PFSK-1 (cell line): ENCODE measurements at regions not wholly inside any gene's neighbourhood (a gene's known extent, or its start where the extent isn't known, plus 50 kb on each side); places are given as distances from the start of the nearest gene placed in this dataset.

ENCODE experiments used
- POLR2AphosphoS5 ChIP-seq: IDR thresholded peaks from 2 replicates; pipeline ENCODE4 v1.6.1; 2012; ENCODE audit warnings: low read depth, mild to moderate bottlenecking, control low read depth, low read length, moderate library complexity
- SIN3A ChIP-seq: IDR thresholded peaks from 2 replicates; pipeline ENCODE4 v1.6.1; 2012; ENCODE audit warnings: mild to moderate bottlenecking, low read length, moderate library complexity, borderline replicate concordance; ENCODE audit not compliant: insufficient read depth
- TF ChIP-seq, protein P1 (sequence below), 2 experiments: IDR thresholded peaks; 2 replicates each; pipeline versions ENCODE4 v1.6.1 to v1.8.0; 2011 to 2012; ENCODE audit warnings: low read depth in 2 of 2, low read length in 2 of 2, control low read depth in 1 of 2, inconsistent platforms in 1 of 2, mild to moderate bottlenecking in 1 of 2, moderate library complexity in 1 of 2; ENCODE audit not compliant: insufficient read depth in 1 of 2

DNA sequence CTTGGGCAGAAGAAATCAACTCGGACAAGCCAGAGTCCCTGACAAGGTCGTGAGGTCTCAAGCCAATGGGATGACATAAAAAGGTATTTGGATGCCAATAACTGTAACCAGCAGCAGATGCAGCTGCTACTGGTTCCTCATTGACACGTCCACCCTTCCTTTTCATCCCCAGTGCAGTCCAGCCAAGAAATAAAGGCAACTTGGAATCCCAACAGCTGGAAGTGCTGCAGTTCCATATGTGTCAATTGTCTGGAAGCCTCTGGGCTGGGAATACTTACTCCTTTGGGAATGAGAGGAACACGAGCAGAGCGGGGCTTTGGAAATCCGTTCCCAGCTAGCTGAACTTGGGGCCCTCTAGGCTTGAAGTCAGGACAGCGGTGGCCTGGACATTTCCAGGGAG, 360.4 kb upstream of the ZFHX3 start:
- TF ChIP-seq, protein P1, sequence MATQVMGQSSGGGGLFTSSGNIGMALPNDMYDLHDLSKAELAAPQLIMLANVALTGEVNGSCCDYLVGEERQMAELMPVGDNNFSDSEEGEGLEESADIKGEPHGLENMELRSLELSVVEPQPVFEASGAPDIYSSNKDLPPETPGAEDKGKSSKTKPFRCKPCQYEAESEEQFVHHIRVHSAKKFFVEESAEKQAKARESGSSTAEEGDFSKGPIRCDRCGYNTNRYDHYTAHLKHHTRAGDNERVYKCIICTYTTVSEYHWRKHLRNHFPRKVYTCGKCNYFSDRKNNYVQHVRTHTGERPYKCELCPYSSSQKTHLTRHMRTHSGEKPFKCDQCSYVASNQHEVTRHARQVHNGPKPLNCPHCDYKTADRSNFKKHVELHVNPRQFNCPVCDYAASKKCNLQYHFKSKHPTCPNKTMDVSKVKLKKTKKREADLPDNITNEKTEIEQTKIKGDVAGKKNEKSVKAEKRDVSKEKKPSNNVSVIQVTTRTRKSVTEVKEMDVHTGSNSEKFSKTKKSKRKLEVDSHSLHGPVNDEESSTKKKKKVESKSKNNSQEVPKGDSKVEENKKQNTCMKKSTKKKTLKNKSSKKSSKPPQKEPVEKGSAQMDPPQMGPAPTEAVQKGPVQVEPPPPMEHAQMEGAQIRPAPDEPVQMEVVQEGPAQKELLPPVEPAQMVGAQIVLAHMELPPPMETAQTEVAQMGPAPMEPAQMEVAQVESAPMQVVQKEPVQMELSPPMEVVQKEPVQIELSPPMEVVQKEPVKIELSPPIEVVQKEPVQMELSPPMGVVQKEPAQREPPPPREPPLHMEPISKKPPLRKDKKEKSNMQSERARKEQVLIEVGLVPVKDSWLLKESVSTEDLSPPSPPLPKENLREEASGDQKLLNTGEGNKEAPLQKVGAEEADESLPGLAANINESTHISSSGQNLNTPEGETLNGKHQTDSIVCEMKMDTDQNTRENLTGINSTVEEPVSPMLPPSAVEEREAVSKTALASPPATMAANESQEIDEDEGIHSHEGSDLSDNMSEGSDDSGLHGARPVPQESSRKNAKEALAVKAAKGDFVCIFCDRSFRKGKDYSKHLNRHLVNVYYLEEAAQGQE (IDR thresholded peaks at IDR 0.05; ENCODE audit: insufficient read depth in 1 of 2, low read depth in 2 of 2, low read length in 2 of 2): no peak
- TF ChIP-seq POLR2AphosphoS5: no peak
- TF ChIP-seq SIN3A: no peak
